ENCODE measurements at regions not wholly inside any gene's neighbourhood (a gene's known extent, or its start where the extent isn't known, plus 50 kb on each side); places are given as distances from the start of the nearest gene placed in this dataset.

DNA sequence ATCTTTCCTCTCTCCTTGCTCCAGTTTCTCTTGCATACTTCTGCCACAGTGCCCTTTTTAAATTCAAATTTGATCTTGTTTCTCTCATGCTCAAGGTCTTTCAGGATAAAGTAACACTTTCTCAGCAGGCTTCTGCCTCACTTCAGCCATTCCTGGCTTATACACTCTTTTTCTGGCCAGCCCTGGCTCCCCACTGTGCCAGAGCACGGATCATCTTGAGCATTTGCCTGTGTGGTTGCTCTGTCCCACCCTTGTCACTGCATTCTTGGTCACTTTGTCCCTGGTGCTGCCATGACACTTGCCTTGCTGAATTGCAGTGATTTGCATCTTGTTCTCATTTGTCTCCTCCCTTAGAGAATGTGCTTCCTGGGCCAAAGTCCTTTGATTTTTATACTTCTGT lies 634.3 kb downstream of the TMEM182 start:
- TF ChIP-seq, protein P1, sequence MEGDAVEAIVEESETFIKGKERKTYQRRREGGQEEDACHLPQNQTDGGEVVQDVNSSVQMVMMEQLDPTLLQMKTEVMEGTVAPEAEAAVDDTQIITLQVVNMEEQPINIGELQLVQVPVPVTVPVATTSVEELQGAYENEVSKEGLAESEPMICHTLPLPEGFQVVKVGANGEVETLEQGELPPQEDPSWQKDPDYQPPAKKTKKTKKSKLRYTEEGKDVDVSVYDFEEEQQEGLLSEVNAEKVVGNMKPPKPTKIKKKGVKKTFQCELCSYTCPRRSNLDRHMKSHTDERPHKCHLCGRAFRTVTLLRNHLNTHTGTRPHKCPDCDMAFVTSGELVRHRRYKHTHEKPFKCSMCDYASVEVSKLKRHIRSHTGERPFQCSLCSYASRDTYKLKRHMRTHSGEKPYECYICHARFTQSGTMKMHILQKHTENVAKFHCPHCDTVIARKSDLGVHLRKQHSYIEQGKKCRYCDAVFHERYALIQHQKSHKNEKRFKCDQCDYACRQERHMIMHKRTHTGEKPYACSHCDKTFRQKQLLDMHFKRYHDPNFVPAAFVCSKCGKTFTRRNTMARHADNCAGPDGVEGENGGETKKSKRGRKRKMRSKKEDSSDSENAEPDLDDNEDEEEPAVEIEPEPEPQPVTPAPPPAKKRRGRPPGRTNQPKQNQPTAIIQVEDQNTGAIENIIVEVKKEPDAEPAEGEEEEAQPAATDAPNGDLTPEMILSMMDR (IDR thresholded peaks at IDR 0.05): no peak
- TF ChIP-seq POLR2AphosphoS5 (IDR thresholded peaks at IDR 0.05): no peak
- TF ChIP-seq POLR2A (IDR thresholded peaks at IDR 0.05): no peak
- no peak for TF ChIP-seq EP300 (IDR thresholded peaks at IDR 0.05; ENCODE audit: low read depth)
